Endothelial cell of umbilical vein (primary cell): ENCODE measurements at regions not wholly inside any gene's neighbourhood (a gene's known extent, or its start where the extent isn't known, plus 50 kb on each side); places are given as distances from the start of the nearest gene placed in this dataset.

Source experiments
- BruUV-seq: library from RNA; stranded (reverse); fragments of 400-500 nt; replicated peaks from 2 replicates; lab custom pipeline; 2021; lab: Mats Ljungman, UMichigan
- CTCF ChIA-PET: fragments of 300-600, 350-600 bp; sonication (Branson Sonifier 250); formaldehyde crosslinking; loops from one replicate; lab custom pipeline; 2021; ENCODE audit warnings: antibody characterized with exemption, inconsistent platforms; lab: Charles Lee
- POLR2A ChIA-PET: fragments of 300-600, 350-600 bp; sonication (Branson Sonifier 250); formaldehyde crosslinking; loops from one replicate; lab custom pipeline; 2021; ENCODE audit warnings: antibody characterized with exemption, inconsistent platforms; lab: Charles Lee
- DNase-seq: peaks from one replicate; pipeline ENCODE4 v3.0.0-alpha.2; 2011; ENCODE audit warnings: low read depth, low spot score
- FAIRE-seq: peaks from 2 replicates; lab custom pipeline; 2011; peaks lifted over from hg19 to GRCh38; lab: Jason Lieb, UNC
- H2AFZ ChIP-seq: 2 replicates; pipeline ENCODE4 v1.6.0; 2012; ENCODE audit warnings: low read depth, low read length, control low read depth, inconsistent platforms
- H3K27ac ChIP-seq: 2 replicates; pipeline ENCODE4 v1.5.1; 2011; ENCODE audit warnings: low read depth, mild to moderate bottlenecking, control low read depth, low read length, moderate library complexity; ENCODE audit not compliant: insufficient read depth
- H3K27me3 ChIP-seq, 2 experiments: 2 replicates each; pipeline versions ENCODE4 v1.6.0 to v1.6.1; 2011; ENCODE audit warnings: low read length in 2 of 2, mixed read lengths in 1 of 2; ENCODE audit not compliant: control insufficient read depth in 2 of 2, insufficient read depth in 2 of 2
- H3K36me3 ChIP-seq, 2 experiments: 2 replicates in 1 of 2; 3 replicates in 1 of 2; pipeline ENCODE4 v1.5.1; 2011; ENCODE audit warnings: low read length in 2 of 2, mild to moderate bottlenecking in 1 of 2, moderate library complexity in 1 of 2; ENCODE audit not compliant: control insufficient read depth in 2 of 2, insufficient read depth in 2 of 2; ENCODE audit errors: extremely low read depth in 1 of 2
- H3K4me1 ChIP-seq: 3 replicates; pipeline ENCODE4 v1.5.1; 2011; ENCODE audit warnings: mild to moderate bottlenecking, low read length; ENCODE audit not compliant: control insufficient read depth, insufficient read depth; ENCODE audit errors: extremely low read depth
- H3K4me2 ChIP-seq: 2 replicates; pipeline ENCODE4 v1.6.1; 2011; ENCODE audit warnings: low read length, control low read depth, mixed read lengths; ENCODE audit not compliant: insufficient read depth
- H3K4me3 ChIP-seq, 3 experiments: fragments of 200-600 bp in 1 of 3; sonication (generic), shearing (Covaris generic) in 1 of 3; replicated peaks in 1 of 3; 2 replicates each; pipeline ENCODE4 v1.5.1; 2011 to 2016; ENCODE audit warnings: control low read depth in 3 of 3, low read length in 3 of 3, mild to moderate bottlenecking in 2 of 3, inconsistent platforms in 1 of 3, low read depth in 1 of 3, moderate library complexity in 1 of 3; ENCODE audit not compliant: insufficient read depth in 1 of 3
- H3K79me2 ChIP-seq: 2 replicates; pipeline ENCODE4 v1.6.0; 2012; ENCODE audit warnings: low read length, inconsistent platforms; ENCODE audit not compliant: control insufficient read depth, insufficient read depth
- H3K9ac ChIP-seq: replicated peaks from 2 replicates; pipeline ENCODE3; 2011; ENCODE audit warnings: low read length, control low read depth; ENCODE audit not compliant: insufficient read depth; ENCODE audit errors: extremely low read depth
- H3K9me1 ChIP-seq: replicated peaks from 3 replicates; pipeline ENCODE4 v1.6.0; 2011; ENCODE audit warnings: mild to moderate bottlenecking, low read length; ENCODE audit not compliant: control insufficient read depth, insufficient read depth; ENCODE audit errors: extremely low read depth
- H3K9me3 ChIP-seq: replicated peaks from 2 replicates; pipeline ENCODE4 v1.5.1; 2012; ENCODE audit warnings: low read length, inconsistent platforms; ENCODE audit not compliant: control insufficient read depth, insufficient read depth
- H4K20me1 ChIP-seq: replicated peaks from 2 replicates; pipeline ENCODE3; 2011; ENCODE audit warnings: mild to moderate bottlenecking, low read length; ENCODE audit not compliant: control insufficient read depth, insufficient read depth; ENCODE audit errors: extremely low read depth
- FOS ChIP-seq: IDR thresholded peaks from 2 replicates; pipeline ENCODE4 v1.6.1; 2011; ENCODE audit warnings: mild to moderate bottlenecking, low read length, moderate library complexity, borderline replicate concordance; ENCODE audit not compliant: insufficient read depth
- GATA2 ChIP-seq: IDR thresholded peaks from 2 replicates; pipeline ENCODE4 v1.7.0; 2011; ENCODE audit warnings: low read depth, mild to moderate bottlenecking, moderate library complexity, mixed read lengths, low read length; ENCODE audit not compliant: insufficient read length, insufficient read depth
- MYC ChIP-seq: IDR thresholded peaks from one replicate; pipeline ENCODE4 v1.6.1; 2011; ENCODE audit warnings: mild to moderate bottlenecking, low read depth, low read length
- POLR2AphosphoS5 ChIP-seq: IDR thresholded peaks from 2 replicates; pipeline ENCODE4 v1.6.1; 2012; ENCODE audit warnings: low read depth, mild to moderate bottlenecking, control low read depth, low read length, moderate library complexity; ENCODE audit not compliant: insufficient read depth
- dilution Hi-C: fragments of 300-500 bp; cut with MboI; formaldehyde crosslinking; loops from one replicate; pipeline ENCODE4 v1.15.0; 2019; ENCODE audit warnings: low sequenced_read_pairs; ENCODE audit not compliant: extremely low pct_ligation_motif_present
- intact Hi-C: fragments of 100-400 bp; cut with micrococcal nuclease; formaldehyde crosslinking; loops from one replicate; pipeline ENCODE4 v1.10.0; 2022
- TF ChIP-seq, protein P1 (sequence below): IDR thresholded peaks from 2 replicates; pipeline ENCODE4 v1.6.1; 2011; ENCODE audit not compliant: insufficient read depth, insufficient read length
- TF ChIP-seq, protein P2 (sequence below), 2 donors: IDR thresholded peaks; 1 replicate in 1 of 2; 2 replicates in 1 of 2; pipeline ENCODE4 v1.5.1; 2011; ENCODE audit warnings: low read length in 2 of 2, mild to moderate bottlenecking in 2 of 2, moderate library complexity in 2 of 2, control low read depth in 1 of 2, inconsistent platforms in 1 of 2, low read depth in 1 of 2; ENCODE audit not compliant: insufficient read depth in 1 of 2; ENCODE audit errors: extremely low read depth in 1 of 2

DNA sequence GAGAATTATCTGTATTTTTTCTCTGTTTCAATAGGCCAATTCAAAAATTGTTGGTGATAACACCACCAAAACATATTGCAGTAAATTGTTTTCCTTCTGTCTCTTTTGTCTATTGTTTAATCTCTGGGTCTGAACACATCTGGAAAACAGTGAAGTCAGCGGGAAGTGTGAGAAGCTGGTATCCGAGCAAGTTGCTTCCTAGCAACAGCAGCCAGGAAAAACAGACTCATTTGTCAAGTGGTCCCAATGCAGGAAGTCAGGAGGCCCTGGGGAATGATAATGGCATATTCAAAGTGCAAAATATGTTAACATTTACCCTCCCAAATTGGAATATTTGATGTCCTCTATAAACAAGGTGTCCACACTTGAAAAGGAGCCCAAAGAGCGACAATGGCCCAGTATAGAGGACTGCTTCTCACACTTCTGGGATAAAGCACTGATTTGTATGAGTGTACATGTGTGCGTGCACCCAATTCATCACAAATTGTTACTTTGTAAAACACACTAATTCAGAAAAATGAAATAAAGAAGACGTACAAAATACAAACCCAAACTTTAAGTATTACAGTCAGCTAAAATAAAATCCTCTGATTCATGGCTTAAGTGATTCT, 515.0 kb downstream of the TBC1D4 start:
- Histone ChIP-seq H3K79me2 (no peaks in the 10 kb centered on the region), H3K36me3 (no peaks in the 10 kb centered on the region), H3K27ac (no peak overlapping the region), H3K4me1 (peaks cover 9% of the 10 kb centered on the region), H3K27me3 (peaks cover 5 to 10% of the 10 kb centered on the region in 2 experiments), H3K4me3 (no peak overlapping the region), H2AFZ (no peak overlapping the region), H3K4me2 (no peak overlapping the region), H3K9me3 (no peaks in the 10 kb centered on the region), H3K9me1 (no peaks in the 10 kb centered on the region), H3K9ac (no peak overlapping the region), H4K20me1 (no peaks in the 10 kb centered on the region)
- TF ChIP-seq MYC (no peak), GATA2 (no peak), POLR2AphosphoS5 (no peak), FOS (no peak)
- TF ChIP-seq, protein P1, sequence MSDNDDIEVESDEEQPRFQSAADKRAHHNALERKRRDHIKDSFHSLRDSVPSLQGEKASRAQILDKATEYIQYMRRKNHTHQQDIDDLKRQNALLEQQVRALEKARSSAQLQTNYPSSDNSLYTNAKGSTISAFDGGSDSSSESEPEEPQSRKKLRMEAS, result no peak
- TF ChIP-seq, protein P2, sequence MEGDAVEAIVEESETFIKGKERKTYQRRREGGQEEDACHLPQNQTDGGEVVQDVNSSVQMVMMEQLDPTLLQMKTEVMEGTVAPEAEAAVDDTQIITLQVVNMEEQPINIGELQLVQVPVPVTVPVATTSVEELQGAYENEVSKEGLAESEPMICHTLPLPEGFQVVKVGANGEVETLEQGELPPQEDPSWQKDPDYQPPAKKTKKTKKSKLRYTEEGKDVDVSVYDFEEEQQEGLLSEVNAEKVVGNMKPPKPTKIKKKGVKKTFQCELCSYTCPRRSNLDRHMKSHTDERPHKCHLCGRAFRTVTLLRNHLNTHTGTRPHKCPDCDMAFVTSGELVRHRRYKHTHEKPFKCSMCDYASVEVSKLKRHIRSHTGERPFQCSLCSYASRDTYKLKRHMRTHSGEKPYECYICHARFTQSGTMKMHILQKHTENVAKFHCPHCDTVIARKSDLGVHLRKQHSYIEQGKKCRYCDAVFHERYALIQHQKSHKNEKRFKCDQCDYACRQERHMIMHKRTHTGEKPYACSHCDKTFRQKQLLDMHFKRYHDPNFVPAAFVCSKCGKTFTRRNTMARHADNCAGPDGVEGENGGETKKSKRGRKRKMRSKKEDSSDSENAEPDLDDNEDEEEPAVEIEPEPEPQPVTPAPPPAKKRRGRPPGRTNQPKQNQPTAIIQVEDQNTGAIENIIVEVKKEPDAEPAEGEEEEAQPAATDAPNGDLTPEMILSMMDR (IDR thresholded peaks at IDR 0.05; ENCODE audit: extremely low read depth in 1 of 2, insufficient read depth in 1 of 2, low read depth in 1 of 2, low read length in 2 of 2), result no peak
- dilution Hi-C loops, result no loop called here
- FAIRE-seq (peak; percentile 89), DNase-seq (peak; percentile 84)
- ChIA-PET POLR2A (no interaction called here), CTCF (interaction anchor here (1.4 kb wide), 1 partner anchor 253 kb away, joined by 4 read pairs; no protein-coding TSS in a partner anchor)
- intact Hi-C loops, result loop anchor here (5.0 kb wide), 1 partner anchor 250 kb away; no protein-coding TSS in a partner anchor
- BruUV-seq, result no TSS peak
